CD14-positive monocyte (primary cell): ENCODE measurements at regions not wholly inside any gene's neighbourhood (a gene's known extent, or its start where the extent isn't known, plus 50 kb on each side); places are given as distances from the start of the nearest gene placed in this dataset.

Experiments
- DNase-seq, 3 donors: peaks; one replicate each; pipeline ENCODE4 v3.0.0-alpha.2; 2011 to 2022
- H2AFZ ChIP-seq: 2 replicates; pipeline ENCODE4 v1.6.0; 2012; ENCODE audit warnings: mild to moderate bottlenecking, low read depth, low read length, inconsistent platforms; ENCODE audit not compliant: insufficient read depth, poor library complexity, severe bottlenecking
- H3K27ac ChIP-seq, 2 donors: 1 replicate in 1 of 2; 2 replicates in 1 of 2; pipeline ENCODE4 v1.5.1; 2012 to 2013; ENCODE audit warnings: low read length in 2 of 2, control low read depth in 1 of 2, inconsistent platforms in 1 of 2, low read depth in 1 of 2, mild to moderate bottlenecking in 1 of 2
- H3K27me3 ChIP-seq, 2 donors: one replicate each; pipeline versions ENCODE4 v1.6.0 to v1.6.1; 2011 to 2013; ENCODE audit warnings: low read length in 2 of 2; ENCODE audit not compliant: control insufficient read depth in 2 of 2, insufficient read depth in 2 of 2
- H3K36me3 ChIP-seq, 2 donors: replicated peaks in 1 of 2; 1 replicate in 1 of 2; 2 replicates in 1 of 2; pipeline versions ENCODE4 v1.5.1 to v1.6.1; 2012 to 2013; ENCODE audit warnings: low read length in 2 of 2, control low read depth in 1 of 2, inconsistent platforms in 1 of 2, mild to moderate bottlenecking in 1 of 2; ENCODE audit not compliant: insufficient read depth in 2 of 2, control insufficient read depth in 1 of 2
- H3K4me1 ChIP-seq, 2 donors: 1 replicate in 1 of 2; 2 replicates in 1 of 2; pipeline versions ENCODE4 v1.5.1 to v1.6.1; 2012 to 2013; ENCODE audit warnings: low read length in 2 of 2, control low read depth in 1 of 2, inconsistent platforms in 1 of 2, mild to moderate bottlenecking in 1 of 2, moderate library complexity in 1 of 2; ENCODE audit not compliant: insufficient read depth in 2 of 2, control insufficient read depth in 1 of 2
- H3K4me2 ChIP-seq: replicated peaks from 2 replicates; pipeline ENCODE3; 2012; ENCODE audit warnings: low read length, moderate library complexity, mild to moderate bottlenecking; ENCODE audit not compliant: poor library complexity, severe bottlenecking; ENCODE audit errors: extremely low read depth
- H3K4me3 ChIP-seq, 3 experiments: fragments of 200-600 bp in 1 of 3; sonication (generic) in 1 of 3; replicated peaks in 1 of 3; 1 replicate in 2 of 3; 2 replicates in 1 of 3; pipeline ENCODE4 v1.5.1; 2011 to 2013; ENCODE audit warnings: low read length in 3 of 3, mild to moderate bottlenecking in 3 of 3, control low read depth in 2 of 3, low read depth in 2 of 3, inconsistent platforms in 1 of 3, moderate library complexity in 1 of 3
- H3K79me2 ChIP-seq: 2 replicates; pipeline ENCODE4 v1.6.0; 2012; ENCODE audit warnings: mild to moderate bottlenecking, control low read depth, inconsistent platforms, low read length, moderate library complexity; ENCODE audit not compliant: insufficient read depth
- H3K9ac ChIP-seq: 2 replicates; pipeline ENCODE4 v1.6.0; 2017; ENCODE audit warnings: low read length, mild to moderate bottlenecking; ENCODE audit not compliant: insufficient read depth, poor library complexity, severe bottlenecking
- H3K9me3 ChIP-seq, 2 donors: replicated peaks in 1 of 2; 1 replicate in 1 of 2; 2 replicates in 1 of 2; pipeline versions ENCODE4 v1.5.1 to v1.6.1; 2012 to 2013; ENCODE audit warnings: low read length in 2 of 2, control low read depth in 1 of 2; ENCODE audit not compliant: control insufficient read depth in 1 of 2, insufficient read depth in 1 of 2
- H4K20me1 ChIP-seq: 2 replicates; pipeline ENCODE4 v1.6.0; 2012; ENCODE audit warnings: mild to moderate bottlenecking, low read length, control low read depth, moderate library complexity; ENCODE audit not compliant: insufficient read depth
- H3K27ac Mint-ChIP-seq, 7 donors: one replicate each; pipeline ENCODE4 v1.8.0; 2020; ENCODE audit warnings: mild to moderate bottlenecking in 7 of 7, mixed read lengths in 7 of 7, moderate library complexity in 6 of 7, inconsistent platforms in 2 of 7
- H3K27me3 Mint-ChIP-seq, 3 donors: one replicate each; pipeline ENCODE4 v1.8.0; 2021 to 2022; ENCODE audit warnings: low read depth in 3 of 3, mild to moderate bottlenecking in 3 of 3, mixed read lengths in 3 of 3, moderate library complexity in 3 of 3, inconsistent platforms in 1 of 3
- H3K36me3 Mint-ChIP-seq, 2 donors: one replicate each; pipeline ENCODE4 v1.8.0; 2020; ENCODE audit warnings: mixed read lengths in 2 of 2, inconsistent platforms in 1 of 2, mild to moderate bottlenecking in 1 of 2
- H3K4me1 Mint-ChIP-seq: one replicate; pipeline ENCODE4 v1.8.0; 2020; ENCODE audit warnings: mild to moderate bottlenecking, mixed read lengths
- H3K4me3 Mint-ChIP-seq, 2 donors: one replicate each; pipeline ENCODE4 v1.8.0; 2020; ENCODE audit warnings: mild to moderate bottlenecking in 2 of 2, mixed read lengths in 2 of 2, moderate library complexity in 1 of 2
- H3K9me3 Mint-ChIP-seq, 7 donors: one replicate each; pipeline ENCODE4 v1.8.0; 2020 to 2022; ENCODE audit warnings: mixed read lengths in 7 of 7, mild to moderate bottlenecking in 6 of 7, moderate library complexity in 6 of 7, inconsistent platforms in 2 of 7
- CTCF ChIP-seq: fragments of 200-600 bp; IDR thresholded peaks from one replicate; pipeline ENCODE4 v1.8.0; 2022; ENCODE audit warnings: antibody characterized with exemption, mild to moderate bottlenecking
- WGBS: methylation state at CpG from one replicate; pipeline ENCODE4 v1.1.5; 2013; ENCODE audit warnings: missing lambda C conversion rate; ENCODE audit not compliant: insufficient coverage; 5-methylcytosine and 5-hydroxymethylcytosine counted together
- intact Hi-C, 2 donors: fragments of 100-400 bp; cut with micrococcal nuclease; formaldehyde crosslinking; loops; one replicate each; pipeline versions ENCODE4 v1.15.0 to v1.15.1; 2023

GRCh38 chr14:98935921-98936320 is 336.1 kb downstream of the BCL11B start:
- intact Hi-C loops = no loop called here
- H2AFZ ChIP-seq = no peak overlapping the region
- H3K27me3 ChIP-seq = no peaks in the 10 kb centered on the region
- H3K36me3 Mint-ChIP-seq = no peaks in the 10 kb centered on the region
- TF ChIP-seq CTCF = no peak
- H4K20me1 ChIP-seq = no peaks in the 10 kb centered on the region
- H3K4me2 ChIP-seq = no peak overlapping the region
- H3K9ac ChIP-seq = no peak overlapping the region
- peaks cover 8 to 22% (median 14%) of the 10 kb centered on the region in 3 donors for H3K27me3 Mint-ChIP-seq
- no peaks in the 10 kb centered on the region for H3K4me1 Mint-ChIP-seq
- no peaks in the 10 kb centered on the region for H3K4me1 ChIP-seq
- no peaks in the 10 kb centered on the region for H3K79me2 ChIP-seq
- peaks cover 0 to 7% (median 0%) of the 10 kb centered on the region in 7 donors for H3K9me3 Mint-ChIP-seq
- H3K4me3 Mint-ChIP-seq = no peak overlapping the region
- H3K27ac Mint-ChIP-seq = no peak overlapping the region
- H3K36me3 ChIP-seq = no peaks in the 10 kb centered on the region
- H3K27ac ChIP-seq = no peak overlapping the region
- no peaks in the 10 kb centered on the region for H3K9me3 ChIP-seq
- no peak for DNase-seq
- 98% methylated on average over 8 of the region's 9 CpGs for WGBS
- no peak overlapping the region for H3K4me3 ChIP-seq

GRCh38 chr14:98937021-98937420 is 335.0 kb downstream of the BCL11B start:
- no peak overlapping the region for H3K4me3 Mint-ChIP-seq
- Histone ChIP-seq H3K4me2 (no peak overlapping the region), H2AFZ (no peak overlapping the region), H3K9me3 (no peaks in the 10 kb centered on the region), H3K9ac (no peak overlapping the region), H3K4me1 (no peaks in the 10 kb centered on the region), H3K36me3 (no peaks in the 10 kb centered on the region), H3K27ac (no peak overlapping the region), H4K20me1 (no peaks in the 10 kb centered on the region), H3K4me3 (no peak overlapping the region), H3K27me3 (no peaks in the 10 kb centered on the region), H3K79me2 (no peaks in the 10 kb centered on the region)
- H3K9me3 Mint-ChIP-seq = peaks cover 0 to 7% (median 0%) of the 10 kb centered on the region in 7 donors
- H3K27ac Mint-ChIP-seq = no peak overlapping the region
- H3K36me3 Mint-ChIP-seq = no peaks in the 10 kb centered on the region
- H3K27me3 Mint-ChIP-seq = peaks cover 5 to 18% (median 8%) of the 10 kb centered on the region in 3 donors
- intact Hi-C loops = no loop called here
- no peak for DNase-seq
- no peak for TF ChIP-seq CTCF
- 80% methylated on average over 1 of the region's 1 CpG for WGBS
- no peaks in the 10 kb centered on the region for H3K4me1 Mint-ChIP-seq
